ENCODE measurements at regions not wholly inside any gene's neighbourhood (a gene's known extent, or its start where the extent isn't known, plus 50 kb on each side); places are given as distances from the start of the nearest gene placed in this dataset.

- ATAC-seq: no peak
- DNase-seq: no peak
- intact Hi-C loops (cut with micrococcal nuclease): no loop called here
Measured at GRCh38 chr2:145287736-145288135, 767.8 kb upstream of the ZEB2 start.

GRCh38 chr2:145286716-145287275 lies 766.9 kb upstream of the ZEB2 start:
- DNase-seq (no peak), ATAC-seq (no peak)
- intact Hi-C loops (cut with micrococcal nuclease): no loop called here

- ATAC-seq: no peak
Measured at GRCh38 chr2:145284551-145284950, 764.6 kb upstream of the ZEB2 start.

GRCh38 chr2:145283131-145283530 lies 763.2 kb upstream of the ZEB2 start:
- DNase-seq (no peak), ATAC-seq (no peak)
- intact Hi-C loops (cut with micrococcal nuclease): no loop called here

More at GRCh38 chr2:145284551-145284950, 764.6 kb upstream of the ZEB2 start:
- intact Hi-C loops (cut with micrococcal nuclease): no loop called here
- DNase-seq: no peak

- intact Hi-C loops (cut with micrococcal nuclease): no loop called here
- no peak for ATAC-seq
- no peak for DNase-seq
Measured at GRCh38 chr2:145277922-145278321, 758.0 kb upstream of the ZEB2 start.

GRCh38 chr2:145273840-145274239 lies 753.9 kb upstream of the ZEB2 start:
- intact Hi-C loops (cut with micrococcal nuclease): no loop called here

GRCh38 chr2:145268931-145269330 lies 749.0 kb upstream of the ZEB2 start:
- ATAC-seq (no peak), DNase-seq (no peak)
- intact Hi-C loops (cut with micrococcal nuclease): no loop called here

More at GRCh38 chr2:145273840-145274239, 753.9 kb upstream of the ZEB2 start:
- ATAC-seq: no peak
- no peak for DNase-seq

- intact Hi-C loops (cut with micrococcal nuclease): no loop called here
- no peak for ATAC-seq
- DNase-seq: no peak
Measured at GRCh38 chr2:145267451-145267850, 747.5 kb upstream of the ZEB2 start.

- ATAC-seq (no peak), DNase-seq (no peak)
- intact Hi-C loops (cut with micrococcal nuclease): no loop called here
Measured at GRCh38 chr2:145265244-145265643, 745.3 kb upstream of the ZEB2 start.

- DNase-seq (no peak), ATAC-seq (no peak)
- intact Hi-C loops (cut with micrococcal nuclease): no loop called here
Measured at GRCh38 chr2:145260674-145261073, 740.8 kb upstream of the ZEB2 start.

GRCh38 chr2:145260081-145260480 lies 740.2 kb upstream of the ZEB2 start:
- ATAC-seq: no peak
- DNase-seq: no peak
- intact Hi-C loops (cut with micrococcal nuclease): no loop called here

GRCh38 chr2:145258903-145259579 lies 739.1 kb upstream of the ZEB2 start:
- no peak for DNase-seq
- ATAC-seq: no peak
- intact Hi-C loops (cut with micrococcal nuclease): no loop called here

- no peak for ATAC-seq
- intact Hi-C loops (cut with micrococcal nuclease): no loop called here
- DNase-seq: no peak
Measured at GRCh38 chr2:145257931-145258330, 738.0 kb upstream of the ZEB2 start.

- no peak for ATAC-seq
- no peak for DNase-seq
- intact Hi-C loops (cut with micrococcal nuclease): no loop called here
Measured at GRCh38 chr2:145256551-145256950, 736.6 kb upstream of the ZEB2 start.

GRCh38 chr2:145254291-145254690 lies 734.4 kb upstream of the ZEB2 start:
- DNase-seq (no peak), ATAC-seq (no peak)
- intact Hi-C loops (cut with micrococcal nuclease): no loop called here

GRCh38 chr2:145253492-145253891 lies 733.6 kb upstream of the ZEB2 start:
- no peak for DNase-seq
- intact Hi-C loops (cut with micrococcal nuclease): no loop called here
- ATAC-seq: no peak

- intact Hi-C loops (cut with micrococcal nuclease): no loop called here
- no peak for DNase-seq
- ATAC-seq: no peak
Measured at GRCh38 chr2:145245268-145245870, 725.5 kb upstream of the ZEB2 start.

GRCh38 chr2:145235312-145235711 lies 715.4 kb upstream of the ZEB2 start:
- ATAC-seq: no peak
- intact Hi-C loops (cut with micrococcal nuclease): no loop called here
- no peak for DNase-seq

GRCh38 chr2:145230546-145230945 lies 710.6 kb upstream of the ZEB2 start:
- ATAC-seq (no peak), DNase-seq (no peak)
- intact Hi-C loops (cut with micrococcal nuclease): no loop called here

GRCh38 chr2:145228506-145228905 lies 708.6 kb upstream of the ZEB2 start:
- DNase-seq: peak; percentile 41
- ATAC-seq: no peak
- intact Hi-C loops (cut with micrococcal nuclease): no loop called here

- intact Hi-C loops (cut with micrococcal nuclease): no loop called here
- no peak for ATAC-seq
- DNase-seq: no peak
Measured at GRCh38 chr2:145226901-145227300, 707.0 kb upstream of the ZEB2 start.

Measured in left ventricle myocardium superior (tissue), 1 donor.